ENCODE measurements at regions not wholly inside any gene's neighbourhood (a gene's known extent, or its start where the extent isn't known, plus 50 kb on each side); places are given as distances from the start of the nearest gene placed in this dataset.

DNA sequence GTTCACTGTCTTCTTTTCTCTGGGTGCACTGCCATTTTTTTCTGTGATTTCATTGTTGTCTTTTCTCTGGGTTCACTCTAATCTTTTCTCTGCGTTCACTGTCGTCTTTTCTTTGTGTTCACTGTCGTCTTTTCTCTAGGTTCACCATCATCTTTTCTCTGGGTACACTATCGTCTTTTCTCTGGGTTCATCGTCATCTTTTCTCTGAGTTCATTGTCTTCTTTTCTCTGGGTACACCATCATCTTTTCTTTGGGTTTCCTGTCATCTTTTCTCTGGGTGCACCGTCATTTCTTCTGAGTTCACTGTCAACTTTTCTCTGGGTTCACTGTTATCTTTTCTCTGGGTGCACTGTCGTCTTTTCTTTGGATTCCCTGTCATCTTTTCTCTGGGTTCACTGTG is 137.6 kb upstream of the MAP3K4 start:
- TF ChIP-seq, protein P1, sequence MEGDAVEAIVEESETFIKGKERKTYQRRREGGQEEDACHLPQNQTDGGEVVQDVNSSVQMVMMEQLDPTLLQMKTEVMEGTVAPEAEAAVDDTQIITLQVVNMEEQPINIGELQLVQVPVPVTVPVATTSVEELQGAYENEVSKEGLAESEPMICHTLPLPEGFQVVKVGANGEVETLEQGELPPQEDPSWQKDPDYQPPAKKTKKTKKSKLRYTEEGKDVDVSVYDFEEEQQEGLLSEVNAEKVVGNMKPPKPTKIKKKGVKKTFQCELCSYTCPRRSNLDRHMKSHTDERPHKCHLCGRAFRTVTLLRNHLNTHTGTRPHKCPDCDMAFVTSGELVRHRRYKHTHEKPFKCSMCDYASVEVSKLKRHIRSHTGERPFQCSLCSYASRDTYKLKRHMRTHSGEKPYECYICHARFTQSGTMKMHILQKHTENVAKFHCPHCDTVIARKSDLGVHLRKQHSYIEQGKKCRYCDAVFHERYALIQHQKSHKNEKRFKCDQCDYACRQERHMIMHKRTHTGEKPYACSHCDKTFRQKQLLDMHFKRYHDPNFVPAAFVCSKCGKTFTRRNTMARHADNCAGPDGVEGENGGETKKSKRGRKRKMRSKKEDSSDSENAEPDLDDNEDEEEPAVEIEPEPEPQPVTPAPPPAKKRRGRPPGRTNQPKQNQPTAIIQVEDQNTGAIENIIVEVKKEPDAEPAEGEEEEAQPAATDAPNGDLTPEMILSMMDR (IDR thresholded peaks at IDR 0.05), result no peak
- TF ChIP-seq POLR2AphosphoS5 (IDR thresholded peaks at IDR 0.05), result no peak
- no peak for TF ChIP-seq POLR2A (IDR thresholded peaks at IDR 0.05)
